Stomach (tissue), 4 donors: ENCODE measurements at regions not wholly inside any gene's neighbourhood (a gene's known extent, or its start where the extent isn't known, plus 50 kb on each side); places are given as distances from the start of the nearest gene placed in this dataset.

Source experiments
- CTCF ChIP-seq, 7 experiments: fragments of 450-650 bp in 4 of 7; fragments of 200-600 bp in 3 of 7; sonication (generic) in 3 of 7; IDR thresholded peaks; one replicate each; pipeline ENCODE4 v1.5.1; 2016 to 2019; ENCODE audit warnings: antibody characterized with exemption in 7 of 7, control low read depth in 2 of 7, mild to moderate bottlenecking in 1 of 7
- EP300 ChIP-seq: sonication (generic); formaldehyde crosslinking; IDR thresholded peaks from one replicate; pipeline ENCODE4 v1.6.1; 2017; ENCODE audit warnings: antibody characterized with exemption
- POLR2A ChIP-seq, 4 donors: fragments of 450-650 bp; IDR thresholded peaks; one replicate each; pipeline ENCODE4 v1.6.1; 2016; ENCODE audit warnings: antibody characterized with exemption in 4 of 4, control low read depth in 2 of 4, mild to moderate bottlenecking in 1 of 4, moderate library complexity in 1 of 4
- POLR2AphosphoS5 ChIP-seq, 3 donors: sonication (generic); formaldehyde crosslinking; IDR thresholded peaks; one replicate each; pipeline ENCODE4 v1.6.1; 2016; ENCODE audit warnings: antibody characterized with exemption in 3 of 3

- TF ChIP-seq EP300 (no peak), CTCF (IDR thresholded peaks at IDR 0.05) (no peak), POLR2AphosphoS5 (IDR thresholded peaks at IDR 0.05) (peak in 2 of 3 donors; percentile 60 to 65), POLR2A (IDR thresholded peaks at IDR 0.05) (no peak)
These were observed 91.0 kb upstream of the EEA1 start for GRCh38 chr12:93019975-93020630.
